IPS DF 4.7 (cell line): ENCODE measurements at regions not wholly inside any gene's neighbourhood (a gene's known extent, or its start where the extent isn't known, plus 50 kb on each side); places are given as distances from the start of the nearest gene placed in this dataset.

Experiments used
- DNase-seq: peaks from one replicate; pipeline ENCODE4 v3.0.0-alpha.2; 2013; ENCODE audit warnings: low spot score; ENCODE audit errors: extremely low read depth

DNA sequence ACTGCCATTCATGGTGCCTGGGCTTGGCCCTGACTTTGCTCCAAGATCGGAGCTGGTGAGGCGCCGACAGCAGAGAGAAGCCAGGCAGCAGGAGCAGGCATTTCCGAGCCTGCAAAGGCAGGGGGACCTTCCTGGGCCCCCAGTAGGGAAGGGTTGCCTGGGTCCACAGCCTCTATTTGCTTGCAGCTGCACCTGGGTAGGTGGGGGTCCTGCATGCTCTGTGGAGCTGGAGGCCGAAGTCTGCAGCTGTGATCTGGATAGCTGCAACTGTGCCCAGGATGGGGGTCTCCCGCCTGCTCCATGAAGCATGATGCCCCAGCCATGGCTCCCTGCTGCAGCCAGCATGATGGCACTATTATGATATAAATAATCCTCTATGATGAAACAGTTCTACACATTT lies 2144.2 kb downstream of the PCDH9 start:
- no peak for DNase-seq

- no peak for DNase-seq
Observed at GRCh38 chr13:65074248-65074647, 2155.9 kb downstream of the PCDH9 start.

DNA sequence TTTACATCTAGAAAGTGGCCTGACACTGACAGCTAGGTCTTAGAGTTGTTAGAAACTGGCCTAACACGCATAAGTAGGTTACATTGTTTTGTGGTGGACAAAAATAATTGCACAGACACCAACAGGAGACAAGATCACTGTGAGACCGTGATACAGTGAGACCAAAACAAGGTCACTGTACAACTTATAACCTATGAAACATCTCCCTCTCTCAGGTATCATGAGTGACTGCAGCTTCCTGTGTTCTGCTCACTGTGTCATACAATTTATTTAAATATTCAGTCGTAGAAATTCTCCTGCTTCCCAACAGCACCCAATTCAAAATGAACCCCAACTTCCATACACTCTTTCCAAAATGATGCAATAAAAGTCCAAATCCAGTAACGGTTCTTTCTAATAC lies 2165.2 kb downstream of the PCDH9 start:
- DNase-seq: no peak

DNA sequence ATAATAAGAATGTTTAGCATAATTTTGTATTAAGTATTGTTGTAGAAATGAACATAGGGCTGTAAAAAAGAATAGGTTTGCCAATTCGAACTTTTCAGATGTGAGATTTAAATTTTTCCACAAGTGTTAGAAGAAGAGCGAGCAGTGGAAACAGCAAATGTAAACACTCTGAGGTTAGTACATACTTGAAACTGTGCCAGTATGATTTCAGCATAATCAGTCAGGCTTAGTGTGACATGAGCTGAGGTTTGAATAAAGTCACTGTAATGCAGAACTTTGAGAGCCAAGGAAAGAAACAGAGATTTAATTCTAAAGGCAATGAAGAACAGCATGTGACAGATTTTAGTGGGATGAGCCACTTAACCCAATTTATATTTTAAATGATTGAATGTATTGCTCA lies 2166.4 kb downstream of the PCDH9 start:
- DNase-seq: no peak

DNA sequence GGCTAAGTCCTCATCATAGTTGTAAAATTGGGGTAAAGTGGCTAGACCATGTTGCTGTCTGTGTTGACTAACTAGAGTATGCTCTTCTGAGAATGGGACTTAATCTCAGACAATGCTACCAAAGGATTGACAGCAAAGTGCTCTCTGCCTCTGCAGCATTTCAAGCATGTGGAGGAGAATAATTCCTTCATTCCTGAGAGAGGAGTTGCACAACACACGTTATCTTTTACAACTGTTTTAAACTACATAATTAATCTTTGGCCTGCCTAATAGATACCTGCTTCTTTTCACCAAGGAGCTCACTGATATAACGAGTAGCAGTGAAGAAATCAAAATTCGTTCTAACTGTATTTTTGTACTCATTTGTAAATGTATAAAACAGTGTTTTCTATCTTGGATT lies 2172.2 kb downstream of the PCDH9 start:
- no peak for DNase-seq

- no peak for DNase-seq
Observed at GRCh38 chr13:65054277-65054676, 2175.9 kb downstream of the PCDH9 start.

GRCh38 chr13:65036999-65037398 lies 2193.1 kb downstream of the PCDH9 start:
- no peak for DNase-seq

GRCh38 chr13:65035302-65035701 lies 2194.8 kb downstream of the PCDH9 start:
- DNase-seq: no peak

DNA sequence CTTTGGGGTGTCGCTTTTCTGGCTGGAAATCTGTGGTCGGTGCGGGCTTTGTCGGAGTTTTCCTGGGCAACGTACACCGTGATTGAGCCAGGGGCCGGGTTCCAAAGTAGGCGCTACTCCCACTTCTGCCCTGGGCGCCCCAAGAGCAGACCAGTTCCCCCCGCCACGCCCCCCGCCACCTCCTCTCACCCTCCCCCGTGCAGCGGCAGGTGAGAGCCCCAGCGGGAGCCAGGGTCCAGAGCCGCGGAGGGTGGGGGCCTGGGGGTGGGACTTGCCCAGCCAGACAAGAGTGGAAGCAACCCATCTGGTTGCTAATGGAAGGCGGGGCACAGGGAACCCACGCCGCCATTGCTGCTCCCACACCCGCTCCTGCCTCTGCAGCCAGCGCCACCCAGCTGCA lies 2195.9 kb downstream of the PCDH9 start:
- DNase-seq: no peak

DNA sequence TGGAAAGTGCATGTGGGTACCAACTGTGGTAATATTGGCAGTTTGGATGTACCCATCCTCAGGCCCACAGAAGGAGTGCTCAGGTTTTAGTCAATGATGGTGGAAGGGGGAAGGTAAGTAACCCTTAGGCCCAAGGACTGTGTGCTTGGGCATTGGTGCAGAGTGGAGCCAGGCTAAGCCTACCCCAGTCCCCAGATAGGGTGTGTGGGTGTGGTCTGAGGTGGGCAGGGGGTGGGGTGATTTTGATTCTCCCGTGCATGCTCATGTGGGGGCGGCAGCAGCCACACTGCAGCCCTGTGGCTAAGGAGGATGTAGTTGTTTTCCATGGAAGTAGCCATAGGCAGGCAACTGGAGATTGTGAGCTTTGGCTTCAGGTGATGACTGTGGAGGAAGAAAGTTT lies 2197.3 kb downstream of the PCDH9 start:
- no peak for DNase-seq

DNA sequence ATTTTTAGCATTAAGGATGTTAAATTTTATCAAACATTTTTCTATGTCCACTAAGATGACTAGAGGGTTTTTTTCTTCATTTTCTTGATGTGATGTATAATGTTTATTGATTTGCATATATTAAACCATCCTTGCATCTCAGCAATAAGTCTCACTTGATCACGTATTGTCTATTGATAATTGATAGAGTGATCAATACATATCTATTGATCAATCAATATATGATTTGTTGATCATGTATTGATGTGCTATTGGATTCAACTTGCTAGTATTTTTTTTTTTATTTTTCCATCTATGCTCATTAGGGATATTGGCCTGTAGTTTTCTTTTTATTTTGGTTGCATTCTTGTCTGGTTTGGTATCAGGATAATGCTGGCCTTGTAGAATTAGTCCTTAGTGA lies 2202.0 kb downstream of the PCDH9 start:
- DNase-seq: no peak

GRCh38 chr13:65026505-65026904 lies 2203.6 kb downstream of the PCDH9 start:
- DNase-seq: no peak

DNA sequence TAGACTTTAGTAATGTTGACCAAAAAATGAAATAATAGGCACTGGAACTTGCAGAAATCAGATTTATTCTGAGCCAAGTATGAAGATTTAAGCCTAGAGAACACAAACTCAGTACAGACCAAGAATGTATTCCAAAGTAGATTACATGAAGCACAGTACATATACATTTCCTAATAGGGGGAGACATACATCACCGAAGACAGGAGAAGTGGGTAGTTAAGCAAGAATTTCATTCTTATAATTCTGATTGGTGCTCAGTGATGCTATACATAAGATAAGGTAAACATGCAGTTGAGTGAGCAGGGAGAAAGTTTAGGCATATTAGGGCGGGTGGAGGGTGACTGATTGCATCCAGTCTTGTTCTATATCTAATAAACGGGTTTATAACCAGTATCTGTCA lies 2218.8 kb downstream of the PCDH9 start:
- no peak for DNase-seq

- DNase-seq: no peak
Observed at GRCh38 chr13:64997438-64997837, 2232.7 kb downstream of the PCDH9 start.

- no peak for DNase-seq
Observed at GRCh38 chr13:64993514-64994164, 2236.5 kb downstream of the PCDH9 start.

GRCh38 chr13:64992314-64992713 lies 2237.8 kb downstream of the PCDH9 start:
- DNase-seq: no peak

DNA sequence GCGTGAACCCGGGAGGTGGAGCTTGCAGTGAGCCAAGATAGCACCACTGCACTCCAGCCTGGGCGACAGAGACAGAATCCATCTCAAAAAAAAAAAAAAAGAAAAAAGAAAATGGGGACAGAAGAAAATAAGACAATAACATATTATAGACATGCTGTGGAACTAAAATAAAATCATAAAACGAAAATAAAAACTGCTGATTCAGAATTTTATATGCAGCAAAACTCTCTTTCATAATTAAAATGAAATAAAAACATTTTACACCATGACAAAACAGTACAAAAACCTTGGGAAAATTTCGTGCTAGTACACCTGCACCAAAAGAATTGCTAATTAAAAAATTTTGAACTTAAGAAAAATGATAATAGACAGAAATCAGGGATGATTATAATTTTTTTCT lies 2245.1 kb downstream of the PCDH9 start:
- DNase-seq: no peak

DNA sequence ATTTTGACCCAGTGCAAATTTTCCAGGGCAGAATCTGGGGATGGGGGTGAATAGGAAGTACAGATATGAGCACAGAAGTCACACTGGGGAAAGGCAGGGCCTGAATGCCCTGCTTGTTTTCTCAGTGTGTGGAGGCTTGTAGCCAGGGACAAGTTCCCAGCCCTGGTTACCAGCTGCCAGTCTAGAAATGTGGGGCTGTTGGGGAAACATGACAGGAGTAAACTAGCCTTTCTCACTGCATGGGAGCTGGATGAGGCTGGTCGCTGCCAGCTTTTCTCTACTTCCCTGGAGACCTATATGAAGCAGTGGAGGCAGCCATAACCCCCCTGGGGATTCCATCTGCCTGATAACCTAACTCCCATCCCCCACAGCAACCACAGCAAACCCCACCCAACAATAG lies 2267.7 kb downstream of the PCDH9 start:
- no peak for DNase-seq

DNA sequence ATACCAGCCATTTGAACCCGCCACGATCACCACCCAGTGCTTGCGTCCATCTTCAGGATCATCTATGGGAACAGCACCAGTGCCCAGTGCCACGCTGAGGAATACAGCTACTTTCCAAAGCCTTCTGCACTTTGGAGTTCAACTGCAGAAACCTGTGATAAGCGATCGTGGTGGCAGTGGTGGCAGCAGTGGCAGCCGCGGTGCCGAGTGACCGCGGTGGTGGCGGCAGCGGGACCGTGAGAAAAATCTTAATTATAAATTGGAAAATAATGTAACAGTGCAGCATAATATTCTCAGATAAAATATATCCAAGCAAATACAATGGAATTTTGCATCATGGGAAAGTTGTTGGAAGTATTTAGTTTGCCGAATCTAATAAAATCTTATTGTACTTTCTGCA lies 2270.9 kb downstream of the PCDH9 start:
- DNase-seq: no peak

DNA sequence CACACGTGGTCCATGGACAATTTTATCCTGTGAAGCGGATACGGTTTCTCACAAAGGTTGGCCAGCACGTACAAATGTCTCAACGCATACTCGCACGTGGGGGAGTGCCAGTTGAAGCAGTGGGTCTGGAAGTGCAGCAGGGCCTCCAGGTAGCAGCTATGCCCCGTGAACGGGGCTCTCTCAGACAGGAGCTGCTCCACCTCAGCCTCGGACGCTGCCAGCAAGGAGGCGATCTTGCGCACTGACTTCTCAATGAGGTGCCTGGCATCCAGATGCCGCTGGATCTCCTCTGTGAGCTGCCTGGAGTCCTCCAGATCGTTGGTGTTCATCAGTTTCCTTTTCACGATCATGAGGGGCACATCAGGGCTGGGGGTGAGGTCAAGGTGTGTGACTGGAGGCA lies 2272.0 kb downstream of the PCDH9 start:
- DNase-seq: no peak

DNA sequence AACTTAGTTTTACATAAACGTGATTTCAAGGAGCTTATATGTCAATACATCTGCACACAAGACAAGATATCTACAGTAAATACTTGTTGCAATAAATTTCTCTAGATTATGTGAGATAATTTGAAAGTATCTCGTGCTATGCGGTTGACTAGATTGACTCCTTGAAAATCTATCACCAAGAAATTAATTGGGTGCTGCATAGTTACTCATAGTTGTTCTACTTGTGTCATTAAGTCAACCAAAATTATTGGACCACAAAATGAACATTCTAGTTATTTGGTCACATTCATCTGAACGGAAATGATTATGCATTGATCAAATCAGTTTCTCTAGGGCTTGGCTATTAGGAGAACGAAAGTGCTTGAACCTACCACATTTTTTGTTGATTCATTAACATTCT lies 2291.5 kb downstream of the PCDH9 start:
- DNase-seq: no peak

DNA sequence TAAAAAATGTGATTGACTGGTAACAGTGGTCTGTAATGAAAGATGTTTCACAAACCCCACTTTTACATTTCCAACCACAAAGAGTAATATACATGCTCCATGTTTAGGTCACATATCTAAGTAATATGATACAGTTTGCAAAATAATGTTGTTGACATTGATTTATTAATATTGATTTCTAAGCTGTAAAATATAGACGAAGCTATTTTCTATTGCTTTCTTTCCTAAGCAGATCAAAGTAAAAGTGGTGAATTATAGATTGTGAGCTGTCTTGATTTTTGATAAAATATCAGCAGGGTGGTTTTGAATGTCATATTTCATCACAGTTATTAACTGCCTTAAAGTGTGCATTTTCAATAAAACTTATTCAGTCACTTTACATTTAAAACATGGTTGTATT lies 2292.8 kb downstream of the PCDH9 start:
- no peak for DNase-seq

GRCh38 chr13:64936879-64937278 lies 2293.3 kb downstream of the PCDH9 start:
- DNase-seq: no peak

DNA sequence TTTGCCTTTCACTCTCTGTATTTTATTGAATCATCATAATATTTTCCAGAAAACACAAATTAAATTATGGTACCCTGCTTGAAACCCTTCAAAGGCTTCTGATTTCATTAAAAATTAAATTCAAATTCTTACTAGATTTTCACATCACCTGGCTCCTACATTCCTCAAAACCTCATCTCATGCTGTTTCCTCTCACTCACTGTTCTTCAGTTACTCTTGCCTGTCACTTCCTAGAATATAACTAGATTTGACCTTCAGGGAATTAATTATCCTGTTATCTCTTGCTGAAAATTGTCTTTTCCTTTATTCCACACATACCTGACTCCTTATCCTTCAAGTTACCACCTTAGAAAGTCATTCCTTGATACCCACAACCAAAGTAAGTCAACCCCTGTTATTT lies 2294.7 kb downstream of the PCDH9 start:
- DNase-seq: no peak
